ENCODE measurements at regions not wholly inside any gene's neighbourhood (a gene's known extent, or its start where the extent isn't known, plus 50 kb on each side); places are given as distances from the start of the nearest gene placed in this dataset.

DNA sequence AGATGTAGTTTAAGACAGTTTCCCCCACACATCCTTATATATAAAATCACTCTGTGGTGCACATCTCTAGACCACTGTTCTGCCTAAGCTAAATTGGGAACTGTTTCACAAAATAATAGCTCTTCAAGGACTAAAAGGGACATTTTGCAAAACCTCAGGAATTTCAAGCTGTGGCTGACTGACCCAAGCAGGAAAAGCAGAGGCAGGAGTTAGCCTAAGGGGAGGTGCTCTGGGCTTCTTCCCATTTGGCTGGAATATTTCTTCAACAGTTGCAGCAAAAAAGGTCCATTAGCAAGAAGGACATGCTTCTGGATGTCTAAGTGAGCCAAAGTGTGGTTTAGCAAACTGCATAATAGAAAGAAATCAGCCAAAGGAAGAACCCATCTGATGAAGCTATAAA lies 551.2 kb upstream of the ANKRD30A start:
- H3K4me3 ChIP-seq (ENCODE audit: low read depth, low read length): no peak overlapping the region
- TF ChIP-seq, protein P1, sequence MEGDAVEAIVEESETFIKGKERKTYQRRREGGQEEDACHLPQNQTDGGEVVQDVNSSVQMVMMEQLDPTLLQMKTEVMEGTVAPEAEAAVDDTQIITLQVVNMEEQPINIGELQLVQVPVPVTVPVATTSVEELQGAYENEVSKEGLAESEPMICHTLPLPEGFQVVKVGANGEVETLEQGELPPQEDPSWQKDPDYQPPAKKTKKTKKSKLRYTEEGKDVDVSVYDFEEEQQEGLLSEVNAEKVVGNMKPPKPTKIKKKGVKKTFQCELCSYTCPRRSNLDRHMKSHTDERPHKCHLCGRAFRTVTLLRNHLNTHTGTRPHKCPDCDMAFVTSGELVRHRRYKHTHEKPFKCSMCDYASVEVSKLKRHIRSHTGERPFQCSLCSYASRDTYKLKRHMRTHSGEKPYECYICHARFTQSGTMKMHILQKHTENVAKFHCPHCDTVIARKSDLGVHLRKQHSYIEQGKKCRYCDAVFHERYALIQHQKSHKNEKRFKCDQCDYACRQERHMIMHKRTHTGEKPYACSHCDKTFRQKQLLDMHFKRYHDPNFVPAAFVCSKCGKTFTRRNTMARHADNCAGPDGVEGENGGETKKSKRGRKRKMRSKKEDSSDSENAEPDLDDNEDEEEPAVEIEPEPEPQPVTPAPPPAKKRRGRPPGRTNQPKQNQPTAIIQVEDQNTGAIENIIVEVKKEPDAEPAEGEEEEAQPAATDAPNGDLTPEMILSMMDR (IDR thresholded peaks at IDR 0.05; ENCODE audit: borderline replicate concordance, insufficient read depth, low read depth, low read length): no peak

DNA sequence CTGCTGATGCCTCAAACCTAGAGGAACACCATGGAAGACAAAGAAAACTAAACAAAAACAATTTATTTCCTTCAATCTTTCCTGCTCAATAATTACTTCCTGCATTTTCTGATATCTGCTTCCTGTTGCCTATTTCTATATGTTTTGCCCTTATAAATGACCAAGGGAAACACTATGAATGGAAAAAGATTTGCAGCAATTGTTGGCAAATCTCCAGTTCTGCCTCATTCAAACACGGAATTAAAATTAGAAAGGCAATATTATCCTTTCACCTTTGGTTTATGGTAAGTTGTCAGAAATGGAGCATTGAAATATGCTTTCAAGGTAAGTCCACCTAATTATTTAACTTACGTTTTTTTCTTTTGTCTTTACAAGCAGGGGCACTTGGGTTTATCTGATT lies 552.2 kb upstream of the ANKRD30A start:
- H3K4me3 ChIP-seq (ENCODE audit: low read depth, low read length): no peak overlapping the region
- TF ChIP-seq, protein P1 (IDR thresholded peaks at IDR 0.05; ENCODE audit: borderline replicate concordance, insufficient read depth, low read depth, low read length): no peak

GRCh38 chr10:36564433-36564832 lies 561.0 kb upstream of the ANKRD30A start:
- TF ChIP-seq, protein P1 (IDR thresholded peaks at IDR 0.05; ENCODE audit: borderline replicate concordance, insufficient read depth, low read depth, low read length): no peak
- H3K4me3 ChIP-seq (ENCODE audit: low read depth, low read length): no peak overlapping the region

DNA sequence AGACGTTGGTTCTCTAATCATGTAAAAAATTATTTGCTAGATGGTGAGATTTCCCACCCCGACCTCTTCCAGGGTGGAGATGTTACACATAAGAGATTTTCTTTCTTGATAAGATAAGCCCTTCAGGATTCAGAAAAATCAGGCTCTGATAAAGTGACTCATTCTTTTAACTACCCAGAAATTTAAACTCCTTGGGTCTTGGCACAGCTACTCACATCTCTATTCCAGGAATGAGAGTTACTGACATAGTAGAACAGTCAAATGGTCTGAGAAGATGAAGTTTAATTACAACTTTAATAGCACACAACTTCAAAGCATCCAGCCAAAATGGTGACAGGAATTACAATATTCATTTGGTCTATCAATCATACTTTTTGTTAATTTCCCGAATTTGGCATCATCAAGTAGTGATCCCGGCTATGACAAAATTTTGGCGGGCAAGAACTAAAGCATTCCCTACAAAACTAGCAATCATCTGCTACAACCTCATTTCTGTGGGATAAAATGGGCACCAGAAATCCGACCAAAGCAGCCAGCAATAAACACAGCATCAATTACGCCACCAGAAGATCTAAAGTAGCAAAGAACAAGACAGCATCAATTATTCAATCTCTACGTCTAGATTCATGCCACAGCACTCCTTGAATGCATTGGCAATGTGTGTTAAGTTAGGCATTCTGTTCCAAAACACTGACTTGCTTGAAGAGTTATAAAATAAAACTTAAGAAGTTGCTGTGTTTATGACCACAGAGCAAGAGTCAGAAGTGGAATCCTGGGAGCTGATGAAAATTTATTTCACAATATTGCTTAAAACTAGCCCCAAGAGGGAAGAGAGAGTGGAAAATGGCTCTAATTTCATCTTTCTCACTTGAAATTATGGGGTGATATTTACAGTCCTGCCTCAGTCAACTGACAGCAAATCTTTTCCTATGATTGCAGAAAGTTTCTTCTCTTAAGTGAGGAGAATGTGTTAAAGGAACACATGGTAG lies 565.7 kb upstream of the ANKRD30A start:
- no peak overlapping the region for H3K4me3 ChIP-seq (ENCODE audit: low read depth, low read length)
- TF ChIP-seq, protein P1 (IDR thresholded peaks at IDR 0.05; ENCODE audit: borderline replicate concordance, insufficient read depth, low read depth, low read length): no peak

GRCh38 chr10:36556468-36556867 lies 568.9 kb upstream of the ANKRD30A start:
- TF ChIP-seq, protein P1 (IDR thresholded peaks at IDR 0.05; ENCODE audit: borderline replicate concordance, insufficient read depth, low read depth, low read length): no peak
- no peak overlapping the region for H3K4me3 ChIP-seq (ENCODE audit: low read depth, low read length)

- TF ChIP-seq, protein P1 (IDR thresholded peaks at IDR 0.05; ENCODE audit: borderline replicate concordance, insufficient read depth, low read depth, low read length): no peak
- H3K4me3 ChIP-seq (ENCODE audit: low read depth, low read length): no peak overlapping the region
These were observed 570.4 kb upstream of the ANKRD30A start for GRCh38 chr10:36555036-36555435.

DNA sequence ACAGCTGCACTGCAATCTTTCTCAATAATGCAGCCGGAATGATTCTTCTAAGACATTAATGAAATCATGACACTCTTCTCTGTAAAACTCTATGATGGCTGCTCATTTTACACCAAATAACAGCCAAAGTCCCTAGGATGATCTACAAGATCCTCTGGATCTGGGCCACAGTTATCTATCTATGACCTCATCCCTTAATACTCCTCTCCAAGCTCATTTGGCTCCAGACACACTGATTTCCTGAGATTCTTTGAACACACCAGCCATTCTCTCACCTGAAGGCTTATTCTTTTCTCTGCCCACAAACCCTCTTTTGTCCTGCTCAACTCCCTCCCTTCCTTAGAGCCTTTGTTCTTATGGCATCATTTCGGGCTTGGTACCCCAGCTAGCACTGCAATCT lies 577.4 kb upstream of the ANKRD30A start:
- H3K4me3 ChIP-seq (ENCODE audit: low read depth, low read length): no peak overlapping the region
- TF ChIP-seq, protein P1 (IDR thresholded peaks at IDR 0.05; ENCODE audit: borderline replicate concordance, insufficient read depth, low read depth, low read length): no peak

Data from GM12875 (cell line).